ENCODE measurements at regions not wholly inside any gene's neighbourhood (a gene's known extent, or its start where the extent isn't known, plus 50 kb on each side); places are given as distances from the start of the nearest gene placed in this dataset.

GRCh38 chr1:38541223-38541622 lies 318.3 kb downstream of the RRAGC start:
- 50 to 69% (median 60%) methylated on average over 4 of the region's 4 CpGs for WGBS, 4 donors
- TF ChIP-seq POLR2A (IDR thresholded peaks at IDR 0.05), result no peak
- TF ChIP-seq, protein P1, sequence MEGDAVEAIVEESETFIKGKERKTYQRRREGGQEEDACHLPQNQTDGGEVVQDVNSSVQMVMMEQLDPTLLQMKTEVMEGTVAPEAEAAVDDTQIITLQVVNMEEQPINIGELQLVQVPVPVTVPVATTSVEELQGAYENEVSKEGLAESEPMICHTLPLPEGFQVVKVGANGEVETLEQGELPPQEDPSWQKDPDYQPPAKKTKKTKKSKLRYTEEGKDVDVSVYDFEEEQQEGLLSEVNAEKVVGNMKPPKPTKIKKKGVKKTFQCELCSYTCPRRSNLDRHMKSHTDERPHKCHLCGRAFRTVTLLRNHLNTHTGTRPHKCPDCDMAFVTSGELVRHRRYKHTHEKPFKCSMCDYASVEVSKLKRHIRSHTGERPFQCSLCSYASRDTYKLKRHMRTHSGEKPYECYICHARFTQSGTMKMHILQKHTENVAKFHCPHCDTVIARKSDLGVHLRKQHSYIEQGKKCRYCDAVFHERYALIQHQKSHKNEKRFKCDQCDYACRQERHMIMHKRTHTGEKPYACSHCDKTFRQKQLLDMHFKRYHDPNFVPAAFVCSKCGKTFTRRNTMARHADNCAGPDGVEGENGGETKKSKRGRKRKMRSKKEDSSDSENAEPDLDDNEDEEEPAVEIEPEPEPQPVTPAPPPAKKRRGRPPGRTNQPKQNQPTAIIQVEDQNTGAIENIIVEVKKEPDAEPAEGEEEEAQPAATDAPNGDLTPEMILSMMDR (IDR thresholded peaks at IDR 0.05), result no peak
- peaks cover 6% of the 10 kb centered on the region for H3K27me3 ChIP-seq
- intact Hi-C loops (cut with DNase I), result no loop called here
- H3K4me3 ChIP-seq, result no peak overlapping the region
- H3K9me3 ChIP-seq (replicated peaks in 1 of 3), result no peaks in the 10 kb centered on the region
- no peaks in the 10 kb centered on the region for H3K36me3 ChIP-seq (replicated peaks in 1 of 2)
- no peak overlapping the region for H3K27ac ChIP-seq
- no peaks in the 10 kb centered on the region for H3K4me1 ChIP-seq (replicated peaks in 1 of 2)
- DNase-seq, result no peak

- Histone ChIP-seq H3K9me3 (replicated peaks in 1 of 3) (no peaks in the 10 kb centered on the region), H3K4me3 (no peak overlapping the region), H3K27ac (no peak overlapping the region), H3K27me3 (peaks cover 6% of the 10 kb centered on the region), H3K36me3 (replicated peaks in 1 of 2) (no peaks in the 10 kb centered on the region), H3K4me1 (replicated peaks in 1 of 2) (no peaks in the 10 kb centered on the region)
- no peak for TF ChIP-seq POLR2A (IDR thresholded peaks at IDR 0.05)
- TF ChIP-seq, protein P1 (IDR thresholded peaks at IDR 0.05), result no peak
- WGBS, 4 donors, result 59 to 73% (median 61%) methylated on average over 6 of the region's 6 CpGs
- no peak for DNase-seq
- intact Hi-C loops (cut with DNase I), result no loop called here
Observed at GRCh38 chr1:38539931-38540330, 319.6 kb downstream of the RRAGC start.

DNA sequence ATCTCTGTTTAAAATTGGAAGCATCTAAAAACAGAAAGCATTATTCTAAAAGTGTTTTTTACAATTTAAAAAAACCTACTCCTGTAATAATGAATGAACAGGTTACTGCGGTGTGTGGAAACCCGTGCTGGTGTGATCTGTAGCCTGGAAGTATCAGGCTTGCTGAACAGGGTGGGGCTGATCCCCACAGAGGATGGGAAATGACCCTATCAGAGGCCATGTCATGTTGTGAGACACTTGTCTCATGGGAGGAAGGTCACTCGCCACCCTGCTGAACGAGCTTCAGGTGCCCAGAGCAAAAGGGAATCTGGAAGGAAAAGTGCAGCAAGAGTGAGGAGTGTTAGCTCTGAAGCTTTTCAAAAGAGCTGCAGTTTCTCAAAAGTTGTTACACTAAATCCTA lies 320.7 kb downstream of the RRAGC start:
- Histone ChIP-seq H3K9me3 (replicated peaks in 1 of 3) (no peaks in the 10 kb centered on the region), H3K4me1 (replicated peaks in 1 of 2) (no peaks in the 10 kb centered on the region), H3K36me3 (replicated peaks in 1 of 2) (no peaks in the 10 kb centered on the region), H3K27me3 (peaks cover 6% of the 10 kb centered on the region), H3K27ac (no peak overlapping the region), H3K4me3 (no peak overlapping the region)
- TF ChIP-seq, protein P1 (IDR thresholded peaks at IDR 0.05), result no peak
- TF ChIP-seq POLR2A (IDR thresholded peaks at IDR 0.05), result no peak
- DNase-seq, result no peak
- intact Hi-C loops (cut with DNase I), result no loop called here
- 48 to 61% (median 51%) methylated on average over 4 of the region's 4 CpGs for WGBS, 4 donors

DNA sequence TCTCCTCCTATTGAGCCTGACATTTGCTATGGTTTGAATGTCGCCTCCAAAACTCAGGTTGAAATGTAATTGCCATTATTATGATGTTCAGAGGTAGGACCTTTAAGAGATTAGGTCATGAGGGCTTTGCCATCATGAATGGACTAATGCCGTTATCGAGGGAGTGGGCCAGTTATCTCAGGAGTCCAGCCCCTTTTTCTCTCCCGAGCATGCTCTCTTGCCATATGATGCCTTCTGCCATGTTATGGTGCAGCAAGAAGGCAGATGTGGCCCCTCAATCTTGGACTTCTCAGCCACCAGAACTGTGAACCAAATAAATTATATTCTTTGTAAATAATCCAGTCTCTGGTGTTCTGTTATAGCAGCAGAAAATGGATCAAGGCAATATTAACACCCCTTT lies 323.5 kb downstream of the RRAGC start:
- Histone ChIP-seq H3K4me3 (no peak overlapping the region), H3K9me3 (replicated peaks in 1 of 3) (no peaks in the 10 kb centered on the region), H3K27ac (no peak overlapping the region), H3K27me3 (peaks cover 6% of the 10 kb centered on the region), H3K4me1 (replicated peaks in 1 of 2) (no peaks in the 10 kb centered on the region), H3K36me3 (replicated peaks in 1 of 2) (no peaks in the 10 kb centered on the region)
- intact Hi-C loops (cut with DNase I), result no loop called here
- TF ChIP-seq POLR2A (IDR thresholded peaks at IDR 0.05), result no peak
- TF ChIP-seq, protein P1 (IDR thresholded peaks at IDR 0.05), result no peak
- WGBS, 4 donors, result 76 to 93% (median 91%) methylated on average over 4 of the region's 4 CpGs
- no peak for DNase-seq

Measured in adrenal gland (tissue), 9 donors.